ENCODE measurements at regions not wholly inside any gene's neighbourhood (a gene's known extent, or its start where the extent isn't known, plus 50 kb on each side); places are given as distances from the start of the nearest gene placed in this dataset.

- ChIA-PET POLR2A (no interaction called here), CTCF (no interaction called here)
- intact Hi-C loops (cut with micrococcal nuclease; ENCODE audit: unreplicated experiment), result no loop called here
- in situ Hi-C loops (cut with HindIII; ENCODE audit: low pct_unique_long_range_greater_than_20kb, low sequenced_read_pairs), result no loop called here
- H3K9me3 ChIP-seq (ENCODE audit: control insufficient read depth, insufficient read depth, low read depth, low read length), result 0 out of 2 replicates have a peak, but pooled peaks cover 3% of the 10 kb centered on the region
- TF ChIP-seq TCF7L2 (IDR thresholded peaks at IDR 0.05; ENCODE audit: low read depth, low read length), result no peak
- TF ChIP-seq CTCF (IDR thresholded peaks at IDR 0.05), result no peak
- TF ChIP-seq POLR2AphosphoS5 (IDR thresholded peaks at IDR 0.05; ENCODE audit: low read depth, low read length), result no peak
- no peak for TF ChIP-seq REST (IDR thresholded peaks at IDR 0.05; ENCODE audit: insufficient read depth in 1 of 2, low read depth in 2 of 2, low read length in 1 of 2)
- TF ChIP-seq SIN3A (IDR thresholded peaks at IDR 0.05; ENCODE audit: borderline replicate concordance, insufficient read depth, low read depth, low read length), result no peak
- DNase-seq (ENCODE audit: low read depth, low spot score), result no peak
- ATAC-seq, result no peak
- no peak overlapping the region for H3K4me3 ChIP-seq (ENCODE audit: low read depth in 2 of 2, low read length in 2 of 2)
- H3K27ac ChIP-seq (ENCODE audit: low read length), result no peak overlapping the region
- H3K4me1 ChIP-seq (ENCODE audit: control insufficient read depth, insufficient read depth, low read length), result no peaks in the 10 kb centered on the region; the same call in 1 of the 2 replicates
- H3K27me3 ChIP-seq (ENCODE audit: control insufficient read depth, insufficient read depth, low read length), result no peaks in the 10 kb centered on the region
- no TSS peak for BruUV-seq (replicated peaks)
- H3K36me3 ChIP-seq (ENCODE audit: control insufficient read depth, insufficient read depth, low read length), result no peaks in the 10 kb centered on the region
These were observed 151.1 kb upstream of the HMGA2 start for GRCh38 chr12:65673156-65673690.

GRCh38 chr12:65673732-65674131 lies 150.6 kb upstream of the HMGA2 start:
- H3K27ac ChIP-seq (ENCODE audit: low read length), result no peak overlapping the region
- TF ChIP-seq TCF7L2 (IDR thresholded peaks at IDR 0.05; ENCODE audit: low read depth, low read length) (no peak), CTCF (IDR thresholded peaks at IDR 0.05) (peak; percentile 14; the same call in 1 of the 2 replicates)
- in situ Hi-C loops (cut with HindIII; ENCODE audit: low pct_unique_long_range_greater_than_20kb, low sequenced_read_pairs) (no loop called here), intact Hi-C loops (cut with micrococcal nuclease; ENCODE audit: unreplicated experiment) (no loop called here)
- no peak for ATAC-seq
- ChIA-PET POLR2A (no interaction called here), CTCF (interaction anchor here (0.6 kb wide), 1 partner anchor 386 kb away, joined by 3 read pairs; no protein-coding TSS in a partner anchor)
- no peaks in the 10 kb centered on the region for H3K36me3 ChIP-seq (ENCODE audit: control insufficient read depth, insufficient read depth, low read length)
- no peak for DNase-seq (ENCODE audit: low read depth, low spot score)
- no peak overlapping the region for H3K4me3 ChIP-seq (ENCODE audit: low read depth in 2 of 2, low read length in 2 of 2)
- H3K4me1 ChIP-seq (ENCODE audit: control insufficient read depth, insufficient read depth, low read length), result no peaks in the 10 kb centered on the region; the same call in 1 of the 2 replicates
- H3K9me3 ChIP-seq (ENCODE audit: control insufficient read depth, insufficient read depth, low read depth, low read length), result 0 out of 2 replicates have a peak, but pooled peaks cover 3% of the 10 kb centered on the region
- H3K27me3 ChIP-seq (ENCODE audit: control insufficient read depth, insufficient read depth, low read length), result no peaks in the 10 kb centered on the region
- BruUV-seq (replicated peaks), result no TSS peak

All from Panc1 (cell line).